ENCODE measurements at regions not wholly inside any gene's neighbourhood (a gene's known extent, or its start where the extent isn't known, plus 50 kb on each side); places are given as distances from the start of the nearest gene placed in this dataset.

GRCh38 chr3:168844472-168844871, 748.7 kb upstream of the GOLIM4 start:
- Histone ChIP-seq H3K27ac (ENCODE audit: low read length) (no peak overlapping the region), H3K4me1 (ENCODE audit: control insufficient read depth, low read depth, low read length) (peaks cover 22% of the 10 kb centered on the region), H3K27me3 (ENCODE audit: control insufficient read depth, insufficient read depth, low read length) (no peaks in the 10 kb centered on the region), H3K9me3 (ENCODE audit: control insufficient read depth, low read depth, low read length) (no peaks in the 10 kb centered on the region), H3K4me3 (ENCODE audit: low read length) (no peak overlapping the region), H3K9ac (ENCODE audit: low read length) (no peak overlapping the region), H3K36me3 (ENCODE audit: control insufficient read depth, low read depth, low read length) (no peaks in the 10 kb centered on the region)

DNA sequence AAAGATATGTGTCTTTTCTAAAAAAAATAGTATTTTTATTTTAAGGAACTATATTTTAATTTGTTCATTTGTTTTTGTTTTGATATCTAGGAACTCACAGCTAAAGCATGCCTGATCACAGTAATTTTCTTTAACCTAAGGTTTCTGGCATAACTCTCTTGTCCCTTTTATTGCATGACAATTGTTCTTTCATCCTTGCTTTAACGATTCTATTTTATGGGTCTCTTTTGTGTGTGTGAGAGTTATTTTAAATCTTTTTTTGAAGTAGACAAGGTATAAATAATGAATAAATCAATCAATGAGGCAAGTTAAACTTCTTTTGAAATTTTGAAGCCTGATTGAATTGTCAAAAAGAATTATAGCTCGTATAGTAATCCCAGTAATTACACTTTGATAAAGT, 747.8 kb upstream of the GOLIM4 start:
- Histone ChIP-seq H3K27me3 (ENCODE audit: control insufficient read depth, insufficient read depth, low read length) (no peaks in the 10 kb centered on the region), H3K9ac (ENCODE audit: low read length) (no peak overlapping the region), H3K36me3 (ENCODE audit: control insufficient read depth, low read depth, low read length) (no peaks in the 10 kb centered on the region), H3K4me3 (ENCODE audit: low read length) (no peak overlapping the region), H3K9me3 (ENCODE audit: control insufficient read depth, low read depth, low read length) (no peaks in the 10 kb centered on the region), H3K4me1 (ENCODE audit: control insufficient read depth, low read depth, low read length) (peaks cover 32% of the 10 kb centered on the region), H3K27ac (ENCODE audit: low read length) (no peak overlapping the region)

GRCh38 chr3:168839653-168840052, 743.9 kb upstream of the GOLIM4 start:
- H3K4me1 ChIP-seq (ENCODE audit: control insufficient read depth, low read depth, low read length), result peaks cover 40% of the 10 kb centered on the region
- H3K27me3 ChIP-seq (ENCODE audit: control insufficient read depth, insufficient read depth, low read length), result no peaks in the 10 kb centered on the region
- H3K27ac ChIP-seq (ENCODE audit: low read length), result peak overlapping the region; percentile 71
- H3K36me3 ChIP-seq (ENCODE audit: control insufficient read depth, low read depth, low read length), result no peaks in the 10 kb centered on the region
- H3K9ac ChIP-seq (ENCODE audit: low read length), result peak overlapping the region; percentile 43
- no peaks in the 10 kb centered on the region for H3K9me3 ChIP-seq (ENCODE audit: control insufficient read depth, low read depth, low read length)
- H3K4me3 ChIP-seq (ENCODE audit: low read length), result peak overlapping the region; percentile 33

DNA sequence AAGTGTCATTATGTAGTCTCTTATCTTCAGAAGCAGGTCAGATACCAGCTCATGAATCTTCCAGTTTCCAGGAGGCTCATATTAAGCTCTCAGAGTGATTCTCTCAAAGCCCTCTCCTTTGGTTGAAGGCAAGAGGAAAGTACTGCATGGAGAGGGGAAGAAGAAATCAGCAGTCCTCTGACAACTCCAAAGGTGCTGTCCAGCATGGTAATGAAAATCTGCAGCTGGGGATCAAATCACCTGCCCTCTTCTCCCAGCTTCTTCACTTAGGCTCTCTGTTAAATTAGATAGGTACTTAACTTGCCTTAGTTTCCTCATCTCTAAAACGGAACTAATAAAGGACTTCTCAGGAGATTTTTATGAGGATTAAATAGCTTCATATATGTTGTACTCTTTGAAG, 738.8 kb upstream of the GOLIM4 start:
- H3K4me3 ChIP-seq (ENCODE audit: low read length), result no peak overlapping the region
- peaks cover 7% of the 10 kb centered on the region for H3K9me3 ChIP-seq (ENCODE audit: control insufficient read depth, low read depth, low read length)
- H3K36me3 ChIP-seq (ENCODE audit: control insufficient read depth, low read depth, low read length), result no peaks in the 10 kb centered on the region
- no peak overlapping the region for H3K9ac ChIP-seq (ENCODE audit: low read length)
- peaks cover 19% of the 10 kb centered on the region for H3K4me1 ChIP-seq (ENCODE audit: control insufficient read depth, low read depth, low read length)
- no peak overlapping the region for H3K27ac ChIP-seq (ENCODE audit: low read length)
- H3K27me3 ChIP-seq (ENCODE audit: control insufficient read depth, insufficient read depth, low read length), result no peaks in the 10 kb centered on the region

DNA sequence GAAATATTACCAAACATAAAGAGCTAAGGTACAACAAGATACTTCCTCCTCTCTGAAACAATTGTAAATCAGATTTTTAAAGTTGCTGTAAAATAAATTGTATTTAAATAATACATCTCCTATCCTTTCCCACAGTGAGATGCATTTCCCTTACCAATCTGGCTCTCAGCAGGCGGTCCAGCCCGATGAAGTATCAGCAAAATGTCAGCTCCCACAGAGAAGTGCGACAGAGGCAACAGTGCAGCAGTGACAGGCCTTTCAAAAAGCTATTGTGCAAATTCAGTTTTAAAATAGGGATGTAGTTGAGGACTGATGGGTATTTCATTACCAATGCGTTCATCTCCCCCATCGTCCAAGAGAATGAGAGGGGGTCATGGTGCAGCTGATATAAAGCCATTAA, 733.2 kb upstream of the GOLIM4 start:
- Histone ChIP-seq H3K4me3 (ENCODE audit: low read length) (no peak overlapping the region), H3K36me3 (ENCODE audit: control insufficient read depth, low read depth, low read length) (no peaks in the 10 kb centered on the region), H3K9me3 (ENCODE audit: control insufficient read depth, low read depth, low read length) (peaks cover 5% of the 10 kb centered on the region), H3K27me3 (ENCODE audit: control insufficient read depth, insufficient read depth, low read length) (no peaks in the 10 kb centered on the region), H3K9ac (ENCODE audit: low read length) (no peak overlapping the region), H3K27ac (ENCODE audit: low read length) (no peak overlapping the region), H3K4me1 (ENCODE audit: control insufficient read depth, low read depth, low read length) (peaks cover 22% of the 10 kb centered on the region)

DNA sequence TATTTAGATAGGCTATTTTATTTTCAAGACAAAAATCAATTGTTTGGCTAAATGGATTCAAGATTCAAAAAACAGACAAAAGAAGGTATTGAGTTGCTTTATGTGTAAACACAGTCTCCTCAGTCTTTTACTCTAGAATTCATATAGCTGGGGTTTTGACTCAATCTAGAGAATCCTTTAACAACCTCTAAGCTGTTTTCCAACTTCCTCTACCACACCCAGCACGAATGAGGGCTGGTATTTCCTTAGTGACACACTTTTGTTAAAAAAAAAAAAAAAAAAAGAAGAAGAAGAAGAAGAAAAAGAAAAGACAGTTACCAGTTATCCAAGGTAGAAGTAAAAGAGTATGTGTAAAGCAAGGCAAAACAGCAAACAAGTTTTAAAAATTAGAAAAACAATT, 732.8 kb upstream of the GOLIM4 start:
- Histone ChIP-seq H3K27ac (ENCODE audit: low read length) (no peak overlapping the region), H3K4me1 (ENCODE audit: control insufficient read depth, low read depth, low read length) (peaks cover 22% of the 10 kb centered on the region)

GRCh38 chr3:168828014-168828413, 732.3 kb upstream of the GOLIM4 start:
- Histone ChIP-seq H3K27me3 (ENCODE audit: control insufficient read depth, insufficient read depth, low read length) (no peaks in the 10 kb centered on the region), H3K4me1 (ENCODE audit: control insufficient read depth, low read depth, low read length) (peaks cover 22% of the 10 kb centered on the region), H3K4me3 (ENCODE audit: low read length) (no peak overlapping the region), H3K9me3 (ENCODE audit: control insufficient read depth, low read depth, low read length) (no peaks in the 10 kb centered on the region), H3K9ac (ENCODE audit: low read length) (no peak overlapping the region), H3K36me3 (ENCODE audit: control insufficient read depth, low read depth, low read length) (no peaks in the 10 kb centered on the region), H3K27ac (ENCODE audit: low read length) (no peak overlapping the region)

More for the DNA sequence above, 732.8 kb upstream of the GOLIM4 start:
- Histone ChIP-seq H3K9ac (ENCODE audit: low read length) (no peak overlapping the region), H3K9me3 (ENCODE audit: control insufficient read depth, low read depth, low read length) (peaks cover under 1% of the 10 kb centered on the region), H3K27me3 (ENCODE audit: control insufficient read depth, insufficient read depth, low read length) (no peaks in the 10 kb centered on the region), H3K4me3 (ENCODE audit: low read length) (no peak overlapping the region), H3K36me3 (ENCODE audit: control insufficient read depth, low read depth, low read length) (no peaks in the 10 kb centered on the region)

DNA sequence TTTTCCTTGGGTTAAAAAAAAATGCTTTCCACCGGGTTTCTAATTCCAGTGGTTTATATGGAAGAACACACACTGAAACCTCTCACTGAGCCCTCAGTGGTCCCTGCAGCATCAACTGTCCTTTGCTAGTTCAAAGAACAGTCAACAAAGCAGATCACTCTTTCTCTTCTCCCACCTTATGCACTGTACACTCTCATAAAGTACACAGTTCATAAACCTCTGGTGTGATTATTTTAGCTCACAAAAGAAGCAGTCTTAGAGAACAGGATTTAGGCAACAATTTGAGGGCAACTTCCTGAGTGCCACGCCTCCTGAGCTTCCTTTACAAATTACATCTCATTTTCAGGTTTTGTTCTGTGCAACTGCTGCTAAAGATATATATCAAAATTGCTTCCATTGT, 728.4 kb upstream of the GOLIM4 start:
- no peak overlapping the region for H3K27ac ChIP-seq (ENCODE audit: low read length)

GRCh38 chr3:168823466-168823865, 727.7 kb upstream of the GOLIM4 start:
- Histone ChIP-seq H3K27me3 (ENCODE audit: control insufficient read depth, insufficient read depth, low read length) (no peaks in the 10 kb centered on the region), H3K27ac (ENCODE audit: low read length) (no peak overlapping the region), H3K4me3 (ENCODE audit: low read length) (no peak overlapping the region), H3K4me1 (ENCODE audit: control insufficient read depth, low read depth, low read length) (peaks cover 10% of the 10 kb centered on the region), H3K9ac (ENCODE audit: low read length) (no peak overlapping the region), H3K9me3 (ENCODE audit: control insufficient read depth, low read depth, low read length) (no peaks in the 10 kb centered on the region), H3K36me3 (ENCODE audit: control insufficient read depth, low read depth, low read length) (no peaks in the 10 kb centered on the region)

More for the DNA sequence above, 728.4 kb upstream of the GOLIM4 start:
- no peak overlapping the region for H3K4me3 ChIP-seq (ENCODE audit: low read length)
- H3K4me1 ChIP-seq (ENCODE audit: control insufficient read depth, low read depth, low read length), result peaks cover 16% of the 10 kb centered on the region
- H3K9me3 ChIP-seq (ENCODE audit: control insufficient read depth, low read depth, low read length), result no peaks in the 10 kb centered on the region
- no peaks in the 10 kb centered on the region for H3K27me3 ChIP-seq (ENCODE audit: control insufficient read depth, insufficient read depth, low read length)
- H3K9ac ChIP-seq (ENCODE audit: low read length), result no peak overlapping the region
- no peaks in the 10 kb centered on the region for H3K36me3 ChIP-seq (ENCODE audit: control insufficient read depth, low read depth, low read length)

DNA sequence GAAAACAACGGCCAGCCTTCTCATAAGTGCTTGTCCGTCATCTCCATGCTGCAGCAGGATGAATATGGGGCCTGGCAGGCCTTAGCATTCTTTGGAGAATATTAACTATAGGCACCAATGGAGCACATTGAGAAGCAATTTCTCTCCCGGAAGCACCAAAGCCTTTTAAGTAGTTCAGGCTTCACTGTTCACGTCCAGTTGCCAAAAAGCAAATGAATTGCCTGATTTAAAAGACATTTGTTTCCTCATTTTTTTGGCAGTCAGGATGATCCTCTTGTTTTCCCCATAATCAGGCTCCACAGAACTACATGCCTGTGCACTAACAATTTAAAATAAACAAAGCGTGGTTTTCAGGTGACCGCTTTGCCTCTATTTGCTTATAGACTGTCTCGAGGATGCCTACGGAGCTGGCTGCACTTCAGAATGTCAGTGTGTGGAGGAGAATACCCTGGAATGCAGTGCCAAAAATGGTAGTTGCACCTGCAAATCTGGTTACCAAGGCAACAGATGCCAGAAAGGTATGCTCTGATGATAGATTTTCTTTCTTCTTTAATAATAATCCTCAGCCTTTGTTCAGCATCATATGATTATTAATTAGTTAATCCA, 725.2 kb upstream of the GOLIM4 start:
- H3K27me3 ChIP-seq (ENCODE audit: control insufficient read depth, insufficient read depth, low read length), result no peaks in the 10 kb centered on the region
- no peaks in the 10 kb centered on the region for H3K9me3 ChIP-seq (ENCODE audit: control insufficient read depth, low read depth, low read length)
- H3K27ac ChIP-seq (ENCODE audit: low read length), result no peak overlapping the region
- no peaks in the 10 kb centered on the region for H3K36me3 ChIP-seq (ENCODE audit: control insufficient read depth, low read depth, low read length)
- no peak overlapping the region for H3K4me3 ChIP-seq (ENCODE audit: low read length)
- H3K4me1 ChIP-seq (ENCODE audit: control insufficient read depth, low read depth, low read length), result peaks cover 14% of the 10 kb centered on the region
- H3K9ac ChIP-seq (ENCODE audit: low read length), result no peak overlapping the region

- H3K9ac ChIP-seq (ENCODE audit: low read length), result no peak overlapping the region
- no peak overlapping the region for H3K27ac ChIP-seq (ENCODE audit: low read length)
- no peaks in the 10 kb centered on the region for H3K9me3 ChIP-seq (ENCODE audit: control insufficient read depth, low read depth, low read length)
- H3K4me3 ChIP-seq (ENCODE audit: low read length), result no peak overlapping the region
- H3K27me3 ChIP-seq (ENCODE audit: control insufficient read depth, insufficient read depth, low read length), result no peaks in the 10 kb centered on the region
- no peaks in the 10 kb centered on the region for H3K36me3 ChIP-seq (ENCODE audit: control insufficient read depth, low read depth, low read length)
- peaks cover 40% of the 10 kb centered on the region for H3K4me1 ChIP-seq (ENCODE audit: control insufficient read depth, low read depth, low read length)
These were observed 721.5 kb upstream of the GOLIM4 start for GRCh38 chr3:168817177-168817576.

DNA sequence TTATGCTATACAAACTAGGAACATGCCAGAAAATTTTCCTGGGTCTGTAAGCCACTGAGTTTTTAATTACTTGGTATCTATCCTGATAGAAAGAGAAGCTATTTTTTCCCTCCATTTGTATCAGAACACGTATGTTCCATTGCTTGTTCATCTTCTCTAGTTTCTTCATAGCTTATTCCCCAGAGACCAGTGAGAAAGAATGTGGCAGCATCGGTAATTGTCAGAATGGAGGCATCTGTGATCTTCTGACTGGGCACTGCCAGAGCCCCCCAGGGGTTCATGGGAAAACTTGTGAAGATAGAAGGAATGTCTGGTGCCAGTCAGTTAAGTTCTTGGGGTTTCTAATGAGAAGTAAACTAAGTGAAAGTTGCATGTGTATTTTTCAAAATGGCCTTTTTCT, 720.2 kb upstream of the GOLIM4 start:
- no peaks in the 10 kb centered on the region for H3K27me3 ChIP-seq (ENCODE audit: control insufficient read depth, insufficient read depth, low read length)
- no peak overlapping the region for H3K9ac ChIP-seq (ENCODE audit: low read length)
- peaks cover 50% of the 10 kb centered on the region for H3K4me1 ChIP-seq (ENCODE audit: control insufficient read depth, low read depth, low read length)
- H3K36me3 ChIP-seq (ENCODE audit: control insufficient read depth, low read depth, low read length), result no peaks in the 10 kb centered on the region
- no peak overlapping the region for H3K4me3 ChIP-seq (ENCODE audit: low read length)
- no peaks in the 10 kb centered on the region for H3K9me3 ChIP-seq (ENCODE audit: control insufficient read depth, low read depth, low read length)
- no peak overlapping the region for H3K27ac ChIP-seq (ENCODE audit: low read length)

Measured in iPS-18a (cell line).